IPS DF 4.7 (cell line): ENCODE measurements at regions not wholly inside any gene's neighbourhood (a gene's known extent, or its start where the extent isn't known, plus 50 kb on each side); places are given as distances from the start of the nearest gene placed in this dataset.
"Not testable (repeated sequence)": the region's sequence is repeated elsewhere in the genome, so short reads cannot be mapped to it uniquely, and the experiment has no call there.

Experiments
- DNase-seq: peaks from one replicate; pipeline ENCODE4 v3.0.0-alpha.2; 2013; ENCODE audit warnings: low spot score; ENCODE audit errors: extremely low read depth

GRCh38 chr1:118298397-118298796 lies 113.4 kb upstream of the SPAG17 start:
- no peak for DNase-seq

DNA sequence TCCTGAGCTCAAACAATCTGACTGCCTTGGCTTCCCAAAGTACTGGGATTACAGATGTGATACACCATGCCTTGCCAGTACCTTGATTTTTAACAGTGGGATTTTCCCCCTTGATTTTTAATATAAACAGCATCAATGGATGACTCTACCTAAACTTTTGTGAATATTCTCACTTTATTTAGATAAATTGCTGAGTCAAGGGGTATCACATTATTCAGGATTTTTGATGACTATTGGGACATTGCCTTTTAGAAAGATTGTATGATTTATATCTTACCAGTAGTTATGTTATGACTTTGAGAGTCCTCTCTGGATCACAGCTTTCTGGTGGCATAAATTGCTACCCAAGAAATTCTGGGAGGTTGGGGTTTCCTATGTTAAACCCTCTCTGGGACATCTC lies 112.5 kb upstream of the SPAG17 start:
- no peak for DNase-seq

GRCh38 chr1:118294875-118295642 lies 110.0 kb upstream of the SPAG17 start:
- DNase-seq: no peak

DNA sequence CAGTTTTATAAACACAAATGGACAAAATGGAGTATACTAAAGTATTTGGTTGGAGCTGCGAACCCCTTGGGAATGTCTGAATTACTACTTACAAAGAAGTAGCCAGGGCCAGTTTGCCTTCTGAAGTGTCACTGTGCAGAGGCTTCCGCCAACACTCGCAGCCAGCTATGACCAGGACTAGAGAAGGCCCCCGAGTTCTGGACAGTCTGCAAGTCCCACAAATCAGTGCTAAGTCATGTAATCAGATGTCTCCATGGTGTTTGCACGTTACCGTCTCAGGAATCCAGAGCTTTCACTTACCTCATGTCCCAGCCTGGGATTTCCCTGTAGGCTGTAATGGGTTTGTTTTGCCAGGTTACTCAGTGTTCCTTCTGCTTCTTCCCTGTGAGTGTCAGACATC lies 106.6 kb upstream of the SPAG17 start:
- no peak for DNase-seq

GRCh38 chr1:118290571-118290970 lies 105.5 kb upstream of the SPAG17 start:
- DNase-seq: no peak

DNA sequence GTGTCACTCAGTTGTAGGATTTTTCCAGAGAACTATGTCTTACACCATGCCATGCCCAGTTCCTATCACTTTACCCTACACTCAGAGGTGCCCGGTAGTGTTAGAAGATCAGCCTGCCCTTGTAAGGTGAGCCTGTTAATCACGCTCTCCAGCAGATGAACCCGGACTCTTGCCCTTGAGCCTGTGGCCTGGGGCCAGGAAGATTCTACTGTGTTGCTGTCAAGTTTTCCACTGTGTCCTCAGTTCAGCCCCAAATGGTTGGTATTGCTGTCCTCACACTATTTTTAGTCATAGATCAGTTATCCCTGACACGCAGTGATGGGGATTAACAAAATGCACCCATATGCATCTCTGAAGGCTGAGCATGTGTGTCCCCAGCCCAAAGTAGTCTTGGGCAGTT lies 105.0 kb upstream of the SPAG17 start:
- no peak for DNase-seq

GRCh38 chr1:118280656-118281055 lies 95.6 kb upstream of the SPAG17 start:
- not testable (repeated sequence) for DNase-seq

DNA sequence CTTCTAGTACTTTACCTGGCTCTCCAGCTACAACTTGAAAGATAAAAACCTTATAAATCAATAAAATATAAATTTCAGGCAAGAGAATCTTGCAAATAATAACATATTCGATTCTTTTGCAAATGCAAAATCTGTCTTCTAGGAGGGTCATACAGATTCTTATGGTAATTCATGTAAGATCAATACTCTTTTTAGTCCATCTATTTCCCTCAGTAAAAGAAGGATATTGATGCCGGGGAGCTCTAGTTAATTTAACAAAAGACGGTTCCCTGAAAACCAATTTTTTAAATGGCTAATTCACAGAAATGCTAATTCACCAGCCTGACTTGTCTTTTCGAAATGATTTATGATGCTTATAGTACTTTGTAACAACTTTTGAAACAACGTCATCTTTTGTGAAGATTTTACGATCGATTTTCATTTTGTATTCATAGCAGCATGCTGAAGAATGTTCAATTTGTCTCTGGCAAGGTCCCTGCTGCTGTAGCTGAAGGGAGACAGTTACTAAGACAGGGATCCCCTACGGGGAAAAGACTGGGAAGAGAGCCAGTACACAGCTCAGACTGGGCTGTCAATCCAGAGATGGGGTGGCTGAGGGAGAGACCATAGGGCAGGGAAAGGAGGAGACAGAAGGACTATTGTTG lies 90.6 kb upstream of the SPAG17 start:
- DNase-seq: no peak

DNA sequence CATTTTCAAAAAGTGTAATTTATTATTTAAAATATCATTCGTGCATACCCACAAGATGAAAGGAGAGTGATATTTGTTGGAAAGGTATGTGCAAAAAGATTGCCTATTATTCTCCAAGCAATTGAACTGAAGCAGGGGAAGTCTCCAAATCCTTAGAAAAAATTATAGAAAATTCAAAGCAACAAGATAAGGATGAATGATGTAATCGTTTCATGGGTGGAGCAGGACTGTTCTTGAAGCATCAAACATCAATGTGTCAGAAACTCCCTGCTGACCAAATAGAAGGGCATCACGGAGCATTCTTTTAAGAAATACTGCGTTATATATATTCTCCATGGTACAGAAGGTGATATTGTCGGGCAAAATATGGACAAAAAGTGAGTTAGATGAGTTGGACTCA lies 87.9 kb upstream of the SPAG17 start:
- DNase-seq: no peak

GRCh38 chr1:118271883-118272282 lies 86.9 kb upstream of the SPAG17 start:
- no peak for DNase-seq

DNA sequence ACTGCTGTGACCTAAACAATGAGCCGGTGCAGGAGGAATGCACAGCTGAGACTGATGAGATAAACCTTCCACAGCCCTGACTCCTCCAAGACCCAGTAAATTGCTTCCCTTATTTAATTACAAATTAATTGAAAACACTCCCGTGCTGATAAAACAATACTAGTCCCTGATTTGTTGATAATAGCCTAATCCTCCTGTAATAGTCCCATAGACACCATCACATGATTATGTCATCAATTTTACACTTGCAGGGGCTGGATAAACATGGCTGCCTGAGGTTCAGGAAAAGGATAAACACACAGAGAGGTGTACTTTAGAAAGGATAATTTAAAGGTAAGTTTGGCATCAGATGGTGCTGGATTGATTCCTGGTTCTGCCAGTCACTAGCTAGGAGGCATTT lies 84.6 kb upstream of the SPAG17 start:
- DNase-seq: no peak

GRCh38 chr1:118266436-118266835 lies 81.4 kb upstream of the SPAG17 start:
- no peak for DNase-seq

- DNase-seq: no peak
Measured at GRCh38 chr1:118264343-118264742, 79.3 kb upstream of the SPAG17 start.

DNA sequence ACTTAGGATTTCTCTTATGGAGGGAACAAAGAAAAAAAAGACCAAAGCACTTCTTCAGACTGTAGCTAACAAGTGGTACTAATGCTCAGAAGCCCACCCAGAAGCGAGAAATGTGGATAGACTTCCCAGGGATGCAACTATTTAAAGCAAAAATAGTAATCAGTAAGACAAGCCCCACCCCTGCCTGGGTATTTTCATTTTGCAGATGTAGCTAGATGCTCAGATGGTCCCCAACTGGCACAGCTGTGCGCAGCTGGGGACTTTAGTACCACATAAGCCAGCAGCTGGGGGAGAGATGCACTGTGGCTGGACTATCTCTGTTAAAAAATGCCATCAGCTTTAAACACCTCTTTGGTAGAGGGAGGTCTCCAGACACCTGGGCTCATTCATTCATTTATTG lies 77.8 kb upstream of the SPAG17 start:
- DNase-seq: no peak

GRCh38 chr1:118258975-118259374 lies 73.9 kb upstream of the SPAG17 start:
- DNase-seq: no peak

GRCh38 chr1:118257946-118258345 lies 72.9 kb upstream of the SPAG17 start:
- DNase-seq: no peak

- DNase-seq: no peak
Measured at GRCh38 chr1:118254491-118255425, 69.7 kb upstream of the SPAG17 start.

DNA sequence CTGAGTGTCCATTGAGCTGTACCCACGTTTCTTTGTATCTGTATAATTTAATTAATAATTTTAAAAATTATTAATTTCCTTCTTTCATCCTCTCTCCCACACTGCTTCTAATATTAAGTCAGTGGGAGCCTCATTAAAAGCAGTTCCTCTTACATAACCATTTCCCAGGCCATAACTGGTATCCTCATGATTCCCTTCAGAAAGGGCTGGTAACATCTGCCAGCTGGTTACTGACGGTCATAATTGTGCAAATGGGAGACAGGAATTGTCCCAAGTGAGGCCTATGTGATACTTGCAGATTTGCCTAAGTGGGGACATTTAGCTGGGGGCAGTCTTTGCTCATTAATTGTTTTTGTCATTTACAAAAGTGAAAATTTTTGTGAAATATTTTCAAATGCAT lies 69.0 kb upstream of the SPAG17 start:
- no peak for DNase-seq

GRCh38 chr1:118253053-118253915 lies 68.3 kb upstream of the SPAG17 start:
- DNase-seq: no peak

GRCh38 chr1:118252624-118253023 lies 67.6 kb upstream of the SPAG17 start:
- no peak for DNase-seq

GRCh38 chr1:118250232-118250631 lies 65.2 kb upstream of the SPAG17 start:
- DNase-seq: peak; percentile 38
